Uterus (tissue), 3 donors: ENCODE measurements at regions not wholly inside any gene's neighbourhood (a gene's known extent, or its start where the extent isn't known, plus 50 kb on each side); places are given as distances from the start of the nearest gene placed in this dataset.

Experiments used
- DNase-seq, 2 donors: peaks; one replicate each; pipeline ENCODE4 v3.0.0-alpha.2; 2019 to 2020
- H3K27ac ChIP-seq, 2 donors: fragments of 200-600 bp; sonication (generic); 1 replicate in 1 of 2; 2 replicates in 1 of 2; pipeline ENCODE4 v1.5.1; 2016 to 2018
- H3K27me3 ChIP-seq, 2 donors: fragments of 200-600 bp; sonication (generic); one replicate each; pipeline ENCODE4 v1.5.1; 2018 to 2019; ENCODE audit warnings: control low read depth in 1 of 2
- H3K36me3 ChIP-seq, 2 donors: fragments of 200-600 bp; sonication (generic); one replicate each; pipeline ENCODE4 v1.5.1; 2019; ENCODE audit warnings: control low read depth in 1 of 2
- H3K4me1 ChIP-seq, 2 donors: fragments of 200-600 bp; sonication (generic); one replicate each; pipeline ENCODE4 v1.5.1; 2018 to 2019; ENCODE audit warnings: control low read depth in 1 of 2
- H3K4me3 ChIP-seq, 2 donors: fragments of 200-600 bp; sonication (generic); 1 replicate in 1 of 2; 2 replicates in 1 of 2; pipeline ENCODE4 v1.5.1; 2018 to 2019; ENCODE audit warnings: mild to moderate bottlenecking in 1 of 2
- H3K9me3 ChIP-seq, 2 donors: fragments of 200-600 bp; sonication (generic); one replicate each; pipeline ENCODE4 v1.5.1; 2019; ENCODE audit warnings: control low read depth in 1 of 2
- POLR2A ChIP-seq, 2 donors: fragments of 450-650 bp; IDR thresholded peaks; one replicate each; pipeline ENCODE4 v1.6.1; 2016; ENCODE audit warnings: antibody characterized with exemption in 2 of 2, mild to moderate bottlenecking in 1 of 2, moderate library complexity in 1 of 2
- intact Hi-C: fragments of 100-400 bp; cut with DNase I; formaldehyde crosslinking; loops from one replicate; pipeline ENCODE4 v1.15.1; 2023; ENCODE audit warnings: low total_unique reads
- TF ChIP-seq, protein P1 (sequence below), 4 experiments: fragments of 200-600 bp in 2 of 4; fragments of 450-650 bp in 2 of 4; sonication (generic) in 2 of 4; IDR thresholded peaks; one replicate each; pipeline ENCODE4 v1.5.1; 2016 to 2019; ENCODE audit warnings: antibody characterized with exemption in 4 of 4, mild to moderate bottlenecking in 2 of 4, moderate library complexity in 1 of 4
- donor health status: DM: yes; HTN: yes; CAD: no.

DNA sequence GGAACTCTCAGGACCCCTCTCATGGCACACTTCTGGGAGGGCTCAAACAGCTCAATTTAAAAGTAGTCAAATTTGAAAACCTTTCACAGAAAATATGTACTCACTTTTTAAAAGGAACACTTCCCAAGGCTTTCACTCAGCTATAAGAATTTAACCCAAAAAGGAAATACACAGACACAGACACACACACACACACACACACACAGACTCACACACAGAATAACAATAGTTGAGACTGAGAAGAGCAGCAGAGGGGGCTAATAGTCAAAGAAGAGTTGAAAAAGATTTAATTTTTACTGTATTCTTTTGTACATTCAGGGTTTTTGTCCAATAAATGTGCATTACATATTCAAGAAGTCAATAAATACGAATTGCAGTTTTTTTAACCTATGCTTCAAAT is 211.4 kb downstream of the HACE1 start:
- H3K27ac ChIP-seq: no peak overlapping the region
- no peak for DNase-seq
- no peaks in the 10 kb centered on the region for H3K9me3 ChIP-seq
- no peak overlapping the region for H3K4me3 ChIP-seq
- no peaks in the 10 kb centered on the region for H3K36me3 ChIP-seq
- intact Hi-C loops: no loop called here
- H3K4me1 ChIP-seq: no peaks in the 10 kb centered on the region
- no peaks in the 10 kb centered on the region for H3K27me3 ChIP-seq
- TF ChIP-seq POLR2A (IDR thresholded peaks at IDR 0.05): no peak
- TF ChIP-seq, protein P1, sequence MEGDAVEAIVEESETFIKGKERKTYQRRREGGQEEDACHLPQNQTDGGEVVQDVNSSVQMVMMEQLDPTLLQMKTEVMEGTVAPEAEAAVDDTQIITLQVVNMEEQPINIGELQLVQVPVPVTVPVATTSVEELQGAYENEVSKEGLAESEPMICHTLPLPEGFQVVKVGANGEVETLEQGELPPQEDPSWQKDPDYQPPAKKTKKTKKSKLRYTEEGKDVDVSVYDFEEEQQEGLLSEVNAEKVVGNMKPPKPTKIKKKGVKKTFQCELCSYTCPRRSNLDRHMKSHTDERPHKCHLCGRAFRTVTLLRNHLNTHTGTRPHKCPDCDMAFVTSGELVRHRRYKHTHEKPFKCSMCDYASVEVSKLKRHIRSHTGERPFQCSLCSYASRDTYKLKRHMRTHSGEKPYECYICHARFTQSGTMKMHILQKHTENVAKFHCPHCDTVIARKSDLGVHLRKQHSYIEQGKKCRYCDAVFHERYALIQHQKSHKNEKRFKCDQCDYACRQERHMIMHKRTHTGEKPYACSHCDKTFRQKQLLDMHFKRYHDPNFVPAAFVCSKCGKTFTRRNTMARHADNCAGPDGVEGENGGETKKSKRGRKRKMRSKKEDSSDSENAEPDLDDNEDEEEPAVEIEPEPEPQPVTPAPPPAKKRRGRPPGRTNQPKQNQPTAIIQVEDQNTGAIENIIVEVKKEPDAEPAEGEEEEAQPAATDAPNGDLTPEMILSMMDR (IDR thresholded peaks at IDR 0.05): no peak

DNA sequence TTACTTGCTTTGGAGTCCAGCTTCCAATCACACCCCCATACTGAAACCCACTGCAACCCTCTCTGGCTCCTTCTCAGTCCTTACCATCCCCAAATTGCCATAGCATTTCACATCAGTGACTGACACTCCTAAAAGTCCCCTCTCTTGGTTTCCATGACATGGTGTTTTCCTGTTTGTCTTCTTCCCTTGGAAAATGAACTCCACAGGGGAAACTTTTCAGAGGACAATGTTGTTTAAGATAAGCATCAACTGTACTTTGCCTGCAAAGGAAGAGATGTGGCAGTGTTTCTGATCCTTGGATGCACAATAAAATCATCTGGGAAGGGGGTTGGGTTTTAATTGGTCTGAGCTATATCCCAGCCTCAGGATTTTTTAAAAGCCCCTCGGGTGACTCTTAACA is 214.9 kb downstream of the HACE1 start:
- TF ChIP-seq, protein P1 (IDR thresholded peaks at IDR 0.05): no peak
- TF ChIP-seq POLR2A (IDR thresholded peaks at IDR 0.05): no peak
- no peaks in the 10 kb centered on the region for H3K27me3 ChIP-seq
- no peaks in the 10 kb centered on the region for H3K9me3 ChIP-seq
- H3K4me3 ChIP-seq: no peak overlapping the region
- H3K4me1 ChIP-seq: no peaks in the 10 kb centered on the region
- H3K36me3 ChIP-seq: no peaks in the 10 kb centered on the region
- no peak for DNase-seq
- intact Hi-C loops: no loop called here
- H3K27ac ChIP-seq: no peak overlapping the region

DNA sequence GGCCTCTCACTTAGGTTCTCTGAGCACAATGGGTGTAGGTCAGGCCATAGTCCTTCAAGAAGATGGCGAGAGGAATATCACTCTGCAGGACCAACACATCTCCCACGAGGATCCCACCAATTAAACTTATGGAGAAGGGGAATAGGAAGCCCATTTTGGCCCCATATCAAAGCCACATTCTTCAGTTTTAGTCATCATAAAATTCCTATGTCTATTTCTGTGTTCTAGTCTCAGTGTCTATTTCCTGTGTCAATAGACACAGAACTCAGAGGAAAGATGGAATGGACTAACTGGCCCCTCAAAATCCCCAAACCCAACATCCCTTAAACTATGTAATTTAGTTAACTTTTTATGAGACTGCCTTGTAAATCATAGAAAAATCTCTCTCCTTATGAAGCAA is 216.8 kb downstream of the HACE1 start:
- no peak for TF ChIP-seq POLR2A (IDR thresholded peaks at IDR 0.05)
- TF ChIP-seq, protein P1 (IDR thresholded peaks at IDR 0.05): no peak
- Histone ChIP-seq H3K9me3 (no peaks in the 10 kb centered on the region), H3K27ac (no peak overlapping the region), H3K4me3 (no peak overlapping the region), H3K36me3 (no peaks in the 10 kb centered on the region), H3K4me1 (no peaks in the 10 kb centered on the region), H3K27me3 (no peaks in the 10 kb centered on the region)
- intact Hi-C loops: no loop called here
- DNase-seq: no peak

DNA sequence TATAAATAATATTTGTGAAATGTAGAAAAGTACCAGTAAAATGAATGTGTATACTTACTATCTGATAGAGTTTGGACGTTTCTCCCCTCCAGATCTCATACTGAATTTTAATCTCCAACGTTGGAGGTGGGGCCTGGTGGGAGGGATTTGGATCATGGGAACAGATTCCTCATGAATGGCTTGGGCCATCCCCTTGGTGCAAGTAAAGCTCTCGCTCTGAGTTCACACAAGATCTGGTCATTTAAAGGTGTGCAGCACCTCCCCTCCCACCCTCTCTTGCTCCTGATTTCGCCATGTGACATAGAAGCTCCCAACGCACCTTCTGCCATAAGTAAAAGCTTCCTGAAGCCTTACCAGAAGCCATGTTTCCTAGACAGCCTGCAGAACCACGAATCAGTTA is 219.0 kb downstream of the HACE1 start:
- no peaks in the 10 kb centered on the region for H3K27me3 ChIP-seq
- no peaks in the 10 kb centered on the region for H3K9me3 ChIP-seq
- H3K27ac ChIP-seq: no peak overlapping the region
- TF ChIP-seq POLR2A (IDR thresholded peaks at IDR 0.05): no peak
- TF ChIP-seq, protein P1 (IDR thresholded peaks at IDR 0.05): no peak
- H3K36me3 ChIP-seq: no peaks in the 10 kb centered on the region
- H3K4me1 ChIP-seq: no peaks in the 10 kb centered on the region
- H3K4me3 ChIP-seq: no peak overlapping the region
- no peak for DNase-seq
- intact Hi-C loops: no loop called here

DNA sequence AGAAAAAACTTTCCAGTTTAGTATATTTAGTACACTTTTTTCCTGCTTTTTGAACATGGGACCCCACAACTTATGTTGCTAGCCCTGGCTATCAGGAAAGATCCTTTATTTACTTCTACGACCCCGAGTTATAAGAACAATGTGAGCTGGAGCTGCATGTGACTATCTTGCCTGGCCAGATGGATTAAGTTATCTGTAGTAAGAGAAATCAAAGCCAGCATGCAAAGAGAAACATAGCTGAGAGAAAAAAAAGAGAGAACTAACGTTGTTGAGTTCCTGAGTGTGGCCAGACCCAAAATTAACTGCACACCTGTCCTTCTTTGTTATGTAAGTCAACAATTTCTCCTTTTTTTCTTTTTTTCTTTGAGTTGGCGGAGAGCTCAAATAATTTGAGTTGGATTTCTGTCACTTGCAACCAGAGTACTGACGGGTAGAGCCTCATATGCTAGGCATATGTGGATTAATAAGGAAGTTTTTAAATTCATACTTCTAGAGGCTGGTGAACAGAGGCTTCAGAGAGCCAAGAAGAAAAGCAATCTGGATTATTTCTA is 219.5 kb downstream of the HACE1 start:
- no peak for TF ChIP-seq POLR2A (IDR thresholded peaks at IDR 0.05)
- TF ChIP-seq, protein P1 (IDR thresholded peaks at IDR 0.05): no peak
- H3K27ac ChIP-seq: peak overlapping the region in 1 of 2 donors; percentile 54
- intact Hi-C loops: no loop called here
- no peaks in the 10 kb centered on the region for H3K36me3 ChIP-seq
- DNase-seq: no peak
- H3K4me1 ChIP-seq: no peaks in the 10 kb centered on the region
- no peak overlapping the region for H3K4me3 ChIP-seq
- H3K9me3 ChIP-seq: no peaks in the 10 kb centered on the region
- no peaks in the 10 kb centered on the region for H3K27me3 ChIP-seq
